ENCODE measurements at regions not wholly inside any gene's neighbourhood (a gene's known extent, or its start where the extent isn't known, plus 50 kb on each side); places are given as distances from the start of the nearest gene placed in this dataset.

DNA sequence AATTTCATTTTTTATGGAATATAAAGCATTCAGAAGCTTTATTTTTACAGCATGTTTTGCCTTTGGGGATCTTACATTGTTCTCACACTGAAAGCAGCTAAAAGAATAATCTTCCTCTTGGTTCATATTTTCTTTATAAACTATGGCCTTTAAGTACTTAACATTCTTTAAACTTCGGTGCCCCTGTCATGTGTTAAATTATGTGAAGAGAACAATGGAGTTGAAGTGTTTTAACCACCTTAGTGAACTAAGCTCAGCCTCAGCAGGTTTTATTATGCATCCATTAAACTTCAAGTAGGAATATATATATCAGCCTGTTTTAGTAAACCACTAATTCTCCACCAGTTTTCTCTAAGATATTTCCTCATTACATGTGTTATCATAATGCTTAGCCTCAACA lies 371.4 kb upstream of the CDH18 start:
- TF ChIP-seq, protein P1, sequence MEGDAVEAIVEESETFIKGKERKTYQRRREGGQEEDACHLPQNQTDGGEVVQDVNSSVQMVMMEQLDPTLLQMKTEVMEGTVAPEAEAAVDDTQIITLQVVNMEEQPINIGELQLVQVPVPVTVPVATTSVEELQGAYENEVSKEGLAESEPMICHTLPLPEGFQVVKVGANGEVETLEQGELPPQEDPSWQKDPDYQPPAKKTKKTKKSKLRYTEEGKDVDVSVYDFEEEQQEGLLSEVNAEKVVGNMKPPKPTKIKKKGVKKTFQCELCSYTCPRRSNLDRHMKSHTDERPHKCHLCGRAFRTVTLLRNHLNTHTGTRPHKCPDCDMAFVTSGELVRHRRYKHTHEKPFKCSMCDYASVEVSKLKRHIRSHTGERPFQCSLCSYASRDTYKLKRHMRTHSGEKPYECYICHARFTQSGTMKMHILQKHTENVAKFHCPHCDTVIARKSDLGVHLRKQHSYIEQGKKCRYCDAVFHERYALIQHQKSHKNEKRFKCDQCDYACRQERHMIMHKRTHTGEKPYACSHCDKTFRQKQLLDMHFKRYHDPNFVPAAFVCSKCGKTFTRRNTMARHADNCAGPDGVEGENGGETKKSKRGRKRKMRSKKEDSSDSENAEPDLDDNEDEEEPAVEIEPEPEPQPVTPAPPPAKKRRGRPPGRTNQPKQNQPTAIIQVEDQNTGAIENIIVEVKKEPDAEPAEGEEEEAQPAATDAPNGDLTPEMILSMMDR (IDR thresholded peaks at IDR 0.05): no peak
- TF ChIP-seq GABPB1 (CRISPR knock-in tag; IDR thresholded peaks at IDR 0.05) (no peak), SMAD4 (CRISPR knock-in tag; IDR thresholded peaks at IDR 0.05) (no peak), TP53 (CRISPR knock-in tag; IDR thresholded peaks at IDR 0.05) (no peak), FOXP1 (CRISPR knock-in tag; IDR thresholded peaks at IDR 0.05; ENCODE audit: borderline replicate concordance) (no peak), TCF7 (CRISPR knock-in tag; IDR thresholded peaks at IDR 0.05; ENCODE audit: low read depth) (no peak), SP1 (CRISPR knock-in tag; conservative IDR thresholded peaks at IDR 0.05) (no peak), ZNF671 (CRISPR knock-in tag; IDR thresholded peaks at IDR 0.05) (no peak), NR1H2 (CRISPR knock-in tag; IDR thresholded peaks at IDR 0.05) (no peak), MYBL2 (CRISPR knock-in tag; IDR thresholded peaks at IDR 0.05) (no peak), TEAD4 (CRISPR knock-in tag; IDR thresholded peaks at IDR 0.05) (no peak), ZNF416 (CRISPR knock-in tag; IDR thresholded peaks at IDR 0.05) (no peak)
- TF ChIP-seq, protein P2, sequence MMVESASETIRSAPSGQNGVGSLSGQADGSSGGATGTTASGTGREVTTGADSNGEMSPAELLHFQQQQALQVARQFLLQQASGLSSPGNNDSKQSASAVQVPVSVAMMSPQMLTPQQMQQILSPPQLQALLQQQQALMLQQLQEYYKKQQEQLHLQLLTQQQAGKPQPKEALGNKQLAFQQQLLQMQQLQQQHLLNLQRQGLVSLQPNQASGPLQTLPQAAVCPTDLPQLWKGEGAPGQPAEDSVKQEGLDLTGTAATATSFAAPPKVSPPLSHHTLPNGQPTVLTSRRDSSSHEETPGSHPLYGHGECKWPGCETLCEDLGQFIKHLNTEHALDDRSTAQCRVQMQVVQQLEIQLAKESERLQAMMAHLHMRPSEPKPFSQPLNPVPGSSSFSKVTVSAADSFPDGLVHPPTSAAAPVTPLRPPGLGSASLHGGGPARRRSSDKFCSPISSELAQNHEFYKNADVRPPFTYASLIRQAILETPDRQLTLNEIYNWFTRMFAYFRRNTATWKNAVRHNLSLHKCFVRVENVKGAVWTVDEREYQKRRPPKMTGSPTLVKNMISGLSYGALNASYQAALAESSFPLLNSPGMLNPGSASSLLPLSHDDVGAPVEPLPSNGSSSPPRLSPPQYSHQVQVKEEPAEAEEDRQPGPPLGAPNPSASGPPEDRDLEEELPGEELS (CRISPR knock-in tag; IDR thresholded peaks at IDR 0.05): no peak
- TF ChIP-seq, protein P3, sequence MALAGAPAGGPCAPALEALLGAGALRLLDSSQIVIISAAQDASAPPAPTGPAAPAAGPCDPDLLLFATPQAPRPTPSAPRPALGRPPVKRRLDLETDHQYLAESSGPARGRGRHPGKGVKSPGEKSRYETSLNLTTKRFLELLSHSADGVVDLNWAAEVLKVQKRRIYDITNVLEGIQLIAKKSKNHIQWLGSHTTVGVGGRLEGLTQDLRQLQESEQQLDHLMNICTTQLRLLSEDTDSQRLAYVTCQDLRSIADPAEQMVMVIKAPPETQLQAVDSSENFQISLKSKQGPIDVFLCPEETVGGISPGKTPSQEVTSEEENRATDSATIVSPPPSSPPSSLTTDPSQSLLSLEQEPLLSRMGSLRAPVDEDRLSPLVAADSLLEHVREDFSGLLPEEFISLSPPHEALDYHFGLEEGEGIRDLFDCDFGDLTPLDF (CRISPR knock-in tag; IDR thresholded peaks at IDR 0.05): no peak
